Thyroid gland (tissue), 4 donors: ENCODE measurements at regions not wholly inside any gene's neighbourhood (a gene's known extent, or its start where the extent isn't known, plus 50 kb on each side); places are given as distances from the start of the nearest gene placed in this dataset.
"Not testable (repeated sequence)": the region's sequence is repeated elsewhere in the genome, so short reads cannot be mapped to it uniquely, and the experiment has no call there.

Experiments used
- DNase-seq, 2 donors: peaks; one replicate each; pipeline ENCODE4 v3.0.0-alpha.2; 2019
- H3K27ac ChIP-seq, 3 donors: fragments of 200-600 bp; sonication (generic); 1 replicate in 2 of 3; 2 replicates in 1 of 3; pipeline ENCODE4 v1.5.1; 2016 to 2019; ENCODE audit warnings: mild to moderate bottlenecking in 1 of 3, moderate library complexity in 1 of 3
- H3K27me3 ChIP-seq: fragments of 200-600 bp; sonication (generic); one replicate; pipeline ENCODE4 v1.5.1; 2019
- H3K36me3 ChIP-seq, 2 donors: fragments of 200-600 bp; sonication (generic); one replicate each; pipeline ENCODE4 v1.5.1; 2016 to 2019
- H3K4me1 ChIP-seq, 2 donors: fragments of 200-600 bp; sonication (generic); one replicate each; pipeline ENCODE4 v1.5.1; 2017 to 2019
- H3K4me3 ChIP-seq, 3 donors: fragments of 200-600 bp; sonication (generic); replicated peaks in 1 of 3; 1 replicate in 2 of 3; 2 replicates in 1 of 3; pipeline ENCODE4 v1.5.1; 2016; ENCODE audit warnings: mild to moderate bottlenecking in 1 of 3
- H3K9me3 ChIP-seq: fragments of 200-600 bp; sonication (generic); one replicate; pipeline ENCODE4 v1.5.1; 2017
- WGBS, 2 donors: methylation state at CpG; one replicate each; pipeline ENCODE4 v1.1.5; 2017; 5-methylcytosine and 5-hydroxymethylcytosine counted together
- intact Hi-C: fragments of 100-400 bp; cut with DNase I; formaldehyde crosslinking; loops from one replicate; pipeline ENCODE4 v1.15.1; 2023

GRCh38 chr1:149212946-149213345 is 109.6 kb upstream of the NBPF9 start:
- H3K4me3 ChIP-seq, intact Hi-C loops: not testable (repeated sequence)
- no CpG with 5 or more reads among the region's 3 CpGs for WGBS, 2 donors

DNA sequence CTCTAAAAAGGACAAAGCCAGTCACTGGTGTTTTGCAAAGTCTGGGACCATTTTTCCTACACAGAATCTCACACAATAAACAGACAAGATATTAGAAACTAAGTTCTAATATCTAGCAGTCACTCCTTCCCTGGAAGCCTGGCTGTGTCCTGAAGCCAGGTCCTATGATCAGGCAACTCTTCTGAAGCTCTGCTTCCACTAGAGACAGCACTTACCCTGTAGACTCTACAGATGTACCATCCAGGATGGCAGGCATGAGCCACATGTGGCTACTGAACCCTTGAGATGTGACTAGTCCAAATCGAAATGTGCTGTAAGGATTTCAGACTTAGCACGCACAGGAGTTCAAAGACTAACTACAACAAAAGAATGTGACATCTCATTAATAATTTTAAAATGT is 110.3 kb upstream of the NBPF9 start:
- H3K9me3 ChIP-seq, H3K4me3 ChIP-seq, H3K4me1 ChIP-seq, H3K27ac ChIP-seq, H3K27me3 ChIP-seq, H3K36me3 ChIP-seq, intact Hi-C loops, DNase-seq: not testable (repeated sequence)
- no CpG with 5 or more reads among the region's 2 CpGs for WGBS, 2 donors

More at GRCh38 chr1:149212946-149213345, 109.6 kb upstream of the NBPF9 start:
- H3K27me3 ChIP-seq, H3K36me3 ChIP-seq, H3K27ac ChIP-seq, H3K4me1 ChIP-seq, DNase-seq, H3K9me3 ChIP-seq: not testable (repeated sequence)

GRCh38 chr1:149218080-149218988 is 115.0 kb upstream of the NBPF9 start:
- H3K27me3 ChIP-seq, H3K4me3 ChIP-seq, H3K9me3 ChIP-seq, intact Hi-C loops, H3K4me1 ChIP-seq, H3K27ac ChIP-seq, H3K36me3 ChIP-seq: not testable (repeated sequence)
- 67 to 80% methylated on average over 1 to 2 of the region's 7 CpGs for WGBS, 2 donors
- DNase-seq = peak; percentile 44 to 68

- H3K27ac ChIP-seq, intact Hi-C loops, DNase-seq, H3K9me3 ChIP-seq, H3K4me1 ChIP-seq, H3K4me3 ChIP-seq, H3K36me3 ChIP-seq, H3K27me3 ChIP-seq: not testable (repeated sequence)
- WGBS, 2 donors = no CpG with 5 or more reads among the region's 3 CpGs
Observed at GRCh38 chr1:149219539-149219938, 116.2 kb upstream of the NBPF9 start.

DNA sequence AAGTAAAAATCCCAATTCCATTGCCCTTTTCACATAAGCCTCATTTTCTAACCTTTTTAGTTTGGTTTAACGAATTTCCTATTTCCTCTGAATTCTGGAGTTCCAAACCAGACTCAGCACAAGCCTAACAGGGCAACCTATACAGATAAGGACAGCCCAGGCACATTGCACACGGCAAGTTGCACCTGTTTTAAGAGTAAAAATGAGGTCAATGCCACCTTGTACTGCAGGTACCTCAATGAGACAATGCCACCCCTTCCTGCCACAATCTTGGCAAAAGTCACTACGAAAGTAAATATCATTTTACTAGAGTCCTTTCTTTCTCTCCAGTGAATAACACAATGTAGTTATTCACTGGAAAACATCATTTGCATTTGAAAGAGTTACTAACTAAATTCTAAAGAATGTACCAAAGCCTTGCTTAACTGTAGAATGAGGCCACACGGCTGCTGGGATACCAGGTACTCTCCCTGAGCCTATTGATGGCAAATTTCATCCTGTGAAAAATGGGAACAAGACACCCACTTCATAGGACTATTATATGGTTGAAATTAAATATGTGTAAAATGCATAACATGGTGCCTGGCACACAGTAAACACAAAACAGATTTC is 117.2 kb upstream of the NBPF9 start:
- H3K4me1 ChIP-seq, DNase-seq, H3K4me3 ChIP-seq, H3K27me3 ChIP-seq, H3K36me3 ChIP-seq, H3K27ac ChIP-seq, H3K9me3 ChIP-seq, intact Hi-C loops: not testable (repeated sequence)
- WGBS, 2 donors = no CpG with 5 or more reads among the region's 4 CpGs

DNA sequence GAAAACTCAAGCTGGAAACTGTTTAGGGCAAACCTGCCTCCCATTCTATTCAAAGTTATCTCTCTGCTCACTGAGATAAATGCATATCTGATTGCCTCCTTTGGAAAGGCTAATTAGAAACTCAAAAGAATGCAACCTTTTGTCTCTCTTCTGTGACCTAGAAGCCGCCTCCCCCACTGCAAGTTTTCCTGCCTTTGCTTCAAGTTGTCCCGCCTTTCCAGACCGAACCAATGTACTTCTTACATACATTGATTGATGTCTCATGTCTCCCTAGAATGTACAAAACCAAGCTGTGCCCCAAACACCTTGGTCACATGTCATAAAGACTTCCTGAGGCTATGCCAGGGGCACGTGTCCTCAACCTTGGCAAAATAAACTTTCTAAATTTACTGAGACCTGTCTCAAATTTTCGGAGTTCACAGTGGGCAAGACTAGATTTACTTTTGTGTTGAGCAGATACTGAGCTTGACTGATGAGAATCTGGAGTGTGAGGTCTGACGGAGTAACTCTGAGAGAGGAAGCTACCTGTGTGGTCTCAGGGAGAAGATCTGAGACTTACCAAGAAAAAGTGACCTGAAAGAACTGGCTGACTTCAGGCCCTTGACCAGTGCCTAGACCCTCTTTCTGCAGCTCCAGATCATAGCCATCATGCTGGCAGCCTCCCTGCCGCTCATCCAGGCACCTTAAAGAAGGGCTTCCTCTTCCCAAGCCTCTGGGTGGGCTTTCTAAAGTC is 124.7 kb upstream of the NBPF9 start:
- H3K9me3 ChIP-seq, H3K4me1 ChIP-seq, H3K27me3 ChIP-seq, DNase-seq, intact Hi-C loops, H3K36me3 ChIP-seq, H3K4me3 ChIP-seq: not testable (repeated sequence)
- H3K27ac ChIP-seq = peak overlapping the region in 2 of 3 donors; percentile 65 to 73
- WGBS, 2 donors = 69% methylated on average over 2 of the region's 7 CpGs

DNA sequence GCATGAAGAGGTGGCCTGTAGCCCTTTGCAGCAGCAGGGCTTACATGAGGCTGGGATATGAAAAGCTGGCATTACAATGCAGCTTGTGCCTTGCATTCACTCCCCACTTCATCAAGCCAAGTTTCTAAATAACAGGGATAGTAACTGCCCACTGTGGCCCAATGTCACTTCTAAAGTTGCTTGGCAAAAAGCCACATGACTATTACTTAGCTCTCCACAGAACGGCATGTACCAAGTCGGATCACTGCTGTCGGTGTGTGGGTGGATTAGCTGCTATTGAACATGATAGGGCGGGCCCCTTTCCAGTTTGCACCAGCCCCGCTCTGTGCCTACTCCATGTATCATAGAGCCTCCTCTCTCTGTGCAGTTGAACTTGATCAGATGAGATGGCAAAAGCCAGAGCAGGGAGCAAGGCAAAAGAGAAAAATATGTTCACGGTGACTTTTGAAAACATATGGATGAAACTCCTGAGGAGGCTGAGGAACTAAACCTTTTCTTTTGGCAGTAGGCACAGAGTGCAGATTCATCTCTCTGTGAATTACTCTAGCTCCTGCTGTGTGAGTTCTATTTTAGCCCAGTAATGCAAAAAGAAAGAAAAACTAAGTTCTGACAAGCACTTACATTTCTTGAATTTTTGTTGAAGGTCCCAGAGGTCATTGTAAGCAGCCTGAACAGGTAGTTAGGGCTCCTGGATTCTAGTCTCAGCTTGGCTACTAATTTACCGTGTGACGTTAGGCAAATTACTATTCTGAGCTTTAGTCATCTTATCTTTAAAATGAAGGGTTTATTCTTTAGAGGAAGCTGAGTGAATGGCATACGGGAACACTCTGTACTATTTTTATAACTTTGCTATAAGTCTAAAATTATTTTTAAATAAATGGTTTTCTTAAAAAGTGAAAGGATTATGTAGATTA is 125.6 kb upstream of the NBPF9 start:
- H3K27ac ChIP-seq = peak overlapping the region in 1 of 3 donors; percentile 73
- 33 to 70% methylated on average over 1 of the region's 9 CpGs for WGBS, 2 donors
- H3K4me1 ChIP-seq, DNase-seq, H3K9me3 ChIP-seq, H3K27me3 ChIP-seq, H3K4me3 ChIP-seq, H3K36me3 ChIP-seq, intact Hi-C loops: not testable (repeated sequence)

- DNase-seq = peak; percentile 11 to 22
- H3K4me1 ChIP-seq, H3K27ac ChIP-seq, H3K9me3 ChIP-seq, intact Hi-C loops, H3K36me3 ChIP-seq, H3K27me3 ChIP-seq, H3K4me3 ChIP-seq: not testable (repeated sequence)
- WGBS, 2 donors = 63 to 66% methylated on average over 3 of the region's 5 CpGs
Observed at GRCh38 chr1:149229813-149230212, 126.5 kb upstream of the NBPF9 start.

DNA sequence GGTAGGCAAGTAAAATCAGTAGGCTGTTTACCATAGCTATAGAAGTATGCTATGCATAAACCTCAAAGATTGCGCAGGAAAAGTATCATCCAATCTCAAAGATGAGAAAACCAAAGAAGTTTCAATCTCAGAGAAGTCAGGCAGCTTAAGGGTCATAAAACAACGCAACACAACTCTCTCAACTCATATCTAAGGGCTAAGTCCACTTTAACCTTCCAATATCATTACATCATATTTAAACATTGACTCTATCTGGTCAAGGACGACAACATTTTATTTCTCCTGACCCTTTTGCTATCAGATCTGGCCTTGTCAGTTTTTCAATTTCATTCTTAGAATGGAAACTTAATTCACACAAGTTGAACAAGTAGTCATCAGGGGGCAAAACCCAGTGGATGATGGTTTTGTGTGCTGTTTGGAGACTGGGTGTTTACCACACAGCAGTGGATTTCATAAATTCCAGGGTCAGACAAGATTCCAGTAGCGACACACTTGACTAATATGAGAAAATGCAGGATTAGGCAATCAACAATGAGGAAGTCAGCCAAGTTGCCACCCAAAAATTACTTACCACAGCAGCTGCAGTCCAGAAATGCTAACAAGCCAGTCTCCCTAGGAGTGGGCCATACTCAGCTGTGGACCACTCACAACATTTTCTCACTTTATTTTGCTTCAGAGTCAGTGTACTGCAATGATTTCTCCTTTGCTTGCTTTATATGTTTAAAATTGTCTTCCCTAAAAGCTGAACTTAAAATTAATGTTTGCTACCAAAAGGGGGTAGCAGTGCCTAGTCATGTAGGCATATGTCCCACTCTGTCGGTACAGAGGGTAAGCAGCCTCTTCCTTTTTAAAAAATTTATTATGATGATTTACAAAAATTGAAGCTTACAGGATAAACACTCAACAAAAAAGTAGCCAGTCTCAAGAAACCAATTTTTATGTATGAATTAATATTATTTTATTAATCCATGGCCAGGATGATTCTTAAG is 131.9 kb upstream of the NBPF9 start:
- H3K4me1 ChIP-seq, H3K27ac ChIP-seq, intact Hi-C loops, H3K27me3 ChIP-seq, H3K9me3 ChIP-seq, H3K36me3 ChIP-seq, H3K4me3 ChIP-seq, DNase-seq: not testable (repeated sequence)
- no CpG with 5 or more reads among the region's 5 CpGs for WGBS, 2 donors

DNA sequence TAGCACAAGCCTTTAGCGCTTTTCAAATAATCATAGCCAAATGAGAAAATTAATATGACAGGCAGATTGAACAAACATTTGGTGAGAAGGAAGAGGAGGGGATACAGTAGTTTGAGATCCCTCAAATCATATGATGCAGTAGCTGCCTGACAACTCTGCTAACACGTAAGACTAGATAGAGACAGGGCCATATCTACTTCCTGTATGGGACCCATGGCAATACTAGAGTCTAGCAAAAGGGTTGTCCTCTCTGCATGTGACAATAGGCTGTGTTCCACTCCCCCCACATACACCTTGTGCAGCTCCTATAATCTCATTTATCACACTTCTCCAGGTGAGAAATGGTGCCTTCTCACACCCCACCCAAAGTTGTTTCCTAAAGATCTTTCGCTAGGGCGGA is 134.2 kb upstream of the NBPF9 start:
- H3K9me3 ChIP-seq, H3K27me3 ChIP-seq, H3K4me1 ChIP-seq, DNase-seq, intact Hi-C loops, H3K36me3 ChIP-seq, H3K27ac ChIP-seq, H3K4me3 ChIP-seq: not testable (repeated sequence)
- 91 to 100% methylated on average over 3 of the region's 4 CpGs for WGBS, 2 donors

DNA sequence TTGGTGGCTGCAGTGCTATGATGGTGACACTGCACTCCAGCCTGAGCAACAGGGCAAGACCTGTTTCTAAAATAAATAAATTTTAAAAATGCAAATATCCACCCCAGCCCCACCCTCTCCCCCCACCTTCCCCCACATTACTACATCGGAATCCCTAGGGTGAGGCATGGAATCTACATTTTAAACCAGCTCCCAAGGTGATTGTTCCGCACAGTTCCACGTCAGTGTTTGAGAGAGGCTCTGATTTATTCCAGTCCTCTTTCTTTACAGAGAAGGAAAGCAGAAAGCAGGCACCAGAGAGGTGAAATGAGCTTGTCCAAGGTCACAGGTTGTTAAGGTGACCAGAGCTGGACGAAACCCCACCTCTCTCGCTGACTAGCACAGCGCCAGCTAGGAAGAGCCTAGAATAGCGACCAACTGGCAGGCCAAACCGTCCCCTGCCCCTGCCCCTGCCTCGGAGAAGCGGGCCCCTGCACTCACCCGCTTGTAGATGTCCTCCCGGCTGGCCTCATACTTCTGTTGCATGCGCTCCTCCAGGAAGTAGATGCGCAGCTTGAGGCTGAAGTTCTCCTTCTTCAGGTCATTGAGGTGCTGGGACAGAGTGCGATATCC is 136.7 kb upstream of the NBPF9 start:
- H3K9me3 ChIP-seq, DNase-seq, H3K4me1 ChIP-seq, H3K27me3 ChIP-seq, H3K27ac ChIP-seq, H3K36me3 ChIP-seq, H3K4me3 ChIP-seq, intact Hi-C loops: not testable (repeated sequence)
- WGBS, 2 donors = no CpG with 5 or more reads among the region's 15 CpGs
